K562 (cell line): ENCODE measurements at regions not wholly inside any gene's neighbourhood (a gene's known extent, or its start where the extent isn't known, plus 50 kb on each side); places are given as distances from the start of the nearest gene placed in this dataset.

Experiments used
- ATAC-seq: fragments of 200-7000 bp; cut with Tn5 transposase; 3 replicates; pipeline ENCODE4 v1.9.1; 2020; ENCODE audit warnings: moderate library complexity
- BruUV-seq: library from RNA; stranded (reverse); fragments of 400-500 nt; replicated peaks from 2 replicates; lab custom pipeline; 2021; lab: Mats Ljungman, UMichigan
- CTCF ChIA-PET: fragments of 300-600 bp; formaldehyde crosslinking; extraction: SDS; loops from one replicate; lab custom pipeline; 2021; ENCODE audit warnings: low intra/inter-chr PET ratio; lab: Yijun Ruan, JAX
- POLR2A ChIA-PET: fragments of 300-600, 350-650 bp; sonication (Branson Sonifier 250); formaldehyde crosslinking; extraction: SDS; loops from one replicate; lab custom pipeline; 2021; ENCODE audit warnings: antibody characterized with exemption, inconsistent platforms; lab: Yijun Ruan, JAX
- DNase-seq, 4 experiments: peaks; one replicate each; pipeline versions ENCODE4 v3.0.0 to v3.0.0-alpha.2; 2011 to 2018; ENCODE audit warnings: low spot score in 3 of 4, mixed read lengths in 3 of 4; ENCODE audit errors: extremely low read depth in 1 of 4
- FAIRE-seq: peaks from 2 replicates; lab custom pipeline; 2011; peaks lifted over from hg19 to GRCh38; lab: Jason Lieb, UNC
- H2AFZ ChIP-seq: 2 replicates; pipeline ENCODE4 v1.6.0; 2011; ENCODE audit warnings: low read depth, low read length, control low read depth, inconsistent platforms
- H3K27ac ChIP-seq: fragments of 200-600 bp; 3 replicates; pipeline ENCODE4 v1.8.0; 2011; ENCODE audit warnings: low read depth, mild to moderate bottlenecking, control low read depth, inconsistent platforms, low read length, moderate library complexity, mixed read lengths; ENCODE audit errors: extremely low read depth
- H3K27me3 ChIP-seq, 2 experiments: fragments of 300-600 bp in 1 of 2; 2 replicates in 1 of 2; 3 replicates in 1 of 2; pipeline versions ENCODE4 v1.6.0 to v1.8.0; 2011; ENCODE audit warnings: inconsistent platforms in 2 of 2, low read length in 2 of 2, mild to moderate bottlenecking in 1 of 2, mixed read lengths in 1 of 2, moderate library complexity in 1 of 2; ENCODE audit not compliant: control insufficient read depth in 2 of 2, insufficient read depth in 2 of 2
- H3K36me3 ChIP-seq: fragments of 300-600 bp; 3 replicates; pipeline ENCODE4 v1.8.0; 2011; ENCODE audit warnings: mild to moderate bottlenecking, low read length, inconsistent platforms; ENCODE audit not compliant: control insufficient read depth, insufficient read depth
- H3K4me1 ChIP-seq, 2 experiments: fragments of 200-600 bp in 1 of 2; replicated peaks in 1 of 2; 2 replicates in 1 of 2; 3 replicates in 1 of 2; pipeline versions ENCODE4 v1.5.1 to v1.8.0; 2011; ENCODE audit warnings: inconsistent platforms in 2 of 2, low read length in 2 of 2, mild to moderate bottlenecking in 1 of 2, mixed read lengths in 1 of 2, moderate library complexity in 1 of 2; ENCODE audit not compliant: control insufficient read depth in 2 of 2, insufficient read depth in 2 of 2
- H3K4me2 ChIP-seq: 2 replicates; pipeline ENCODE4 v1.6.1; 2011; ENCODE audit warnings: low read length, control low read depth, inconsistent platforms, mixed read lengths; ENCODE audit not compliant: insufficient read depth
- H3K4me3 ChIP-seq: fragments of 200-600 bp; sonication (generic), shearing (Covaris generic); 2 replicates; pipeline ENCODE4 v1.5.1; 2016; ENCODE audit warnings: control low read depth, inconsistent platforms
- H3K79me2 ChIP-seq: fragments of 200-600 bp; 3 replicates; pipeline ENCODE4 v1.8.0; 2011; ENCODE audit warnings: low read length, inconsistent platforms; ENCODE audit not compliant: control insufficient read depth, insufficient read depth
- H3K9ac ChIP-seq, 2 experiments: 2 replicates each; pipeline versions ENCODE4 v1.6.0 to v1.6.1; 2011; ENCODE audit warnings: low read depth in 2 of 2, low read length in 2 of 2, control low read depth in 1 of 2, inconsistent platforms in 1 of 2, mild to moderate bottlenecking in 1 of 2, mixed read lengths in 1 of 2; ENCODE audit not compliant: insufficient read depth in 1 of 2
- H3K9me1 ChIP-seq: one replicate; pipeline ENCODE4 v1.6.0; 2011; ENCODE audit warnings: inconsistent platforms, mild to moderate bottlenecking, low read length, moderate library complexity; ENCODE audit not compliant: control insufficient read depth, insufficient read depth
- H3K9me3 ChIP-seq: replicated peaks from 2 replicates; pipeline ENCODE4 v1.5.1; 2011; ENCODE audit warnings: low read depth, low read length, inconsistent platforms; ENCODE audit not compliant: control insufficient read depth, insufficient read depth
- H4K20me1 ChIP-seq: replicated peaks from 2 replicates; pipeline ENCODE4 v1.6.1; 2011; ENCODE audit warnings: low read length, inconsistent platforms, mixed read lengths; ENCODE audit not compliant: control insufficient read depth, insufficient read depth
- COPS2 ChIP-seq: fragments of 450-650 bp; conservative IDR thresholded peaks from 2 replicates; pipeline ENCODE4 v1.6.1; 2016; ENCODE audit warnings: mild to moderate bottlenecking, moderate library complexity
- HMGXB4 ChIP-seq: sonication (generic); formaldehyde crosslinking; IDR thresholded peaks from 2 replicates; pipeline ENCODE4 v1.8.1; 2023; ENCODE audit warnings: mild to moderate bottlenecking, missing genetic modification reagents
- MCM5 ChIP-seq: fragments of 450-650 bp; IDR thresholded peaks from 2 replicates; pipeline ENCODE4 v1.6.1; 2016; ENCODE audit warnings: low read depth
- POU5F1 ChIP-seq: fragments of 150-350 bp; IDR thresholded peaks from 2 replicates; pipeline ENCODE4 v1.6.1; 2014; ENCODE audit warnings: borderline replicate concordance, low read length, low read depth, mild to moderate bottlenecking; ENCODE audit not compliant: partially characterized antibody
- RAD21 ChIP-seq, 2 experiments: fragments of 250-450 bp in 1 of 2; fragments of 450-650 bp in 1 of 2; sonication (Bioruptor Pico) in 1 of 2; formaldehyde crosslinking in 1 of 2; IDR thresholded peaks in 1 of 2; conservative IDR thresholded peaks in 1 of 2; 2 replicates each; pipeline versions ENCODE4 v1.4.0 to v1.8.0; 2020 to 2022; ENCODE audit warnings: mild to moderate bottlenecking in 2 of 2, moderate library complexity in 1 of 2
- SOX6 ChIP-seq: fragments of 450-650 bp; IDR thresholded peaks from 2 replicates; pipeline ENCODE4 v1.6.1; 2014; ENCODE audit warnings: mild to moderate bottlenecking
- TEAD4 ChIP-seq, 2 experiments: sonication (generic) in 1 of 2; formaldehyde crosslinking in 1 of 2; IDR thresholded peaks; 2 replicates each; pipeline versions ENCODE4 v1.6.1 to v1.8.0; 2012 to 2022; ENCODE audit warnings: borderline replicate concordance in 1 of 2, inconsistent platforms in 1 of 2, low read length in 1 of 2, mild to moderate bottlenecking in 1 of 2, missing genetic modification reagents in 1 of 2
- TOE1 ChIP-seq, 2 experiments: fragments of 450-650 bp in 1 of 2; sonication (generic) in 1 of 2; formaldehyde crosslinking in 1 of 2; IDR thresholded peaks; 2 replicates each; pipeline versions ENCODE4 v1.7.1 to v1.8.0; 2016 to 2022; ENCODE audit warnings: borderline replicate concordance in 2 of 2, mild to moderate bottlenecking in 2 of 2, antibody characterized with exemption in 1 of 2, inconsistent platforms in 1 of 2, low read depth in 1 of 2, missing genetic modification reagents in 1 of 2, moderate library complexity in 1 of 2
- ZBTB17 ChIP-seq: fragments of 450-650 bp; formaldehyde crosslinking; IDR thresholded peaks from 2 replicates; pipeline ENCODE4 v1.4.0; 2020; ENCODE audit warnings: mild to moderate bottlenecking
- ZC3H4 ChIP-seq: sonication (generic); formaldehyde crosslinking; IDR thresholded peaks from 2 replicates; pipeline ENCODE4 v1.9.0; 2021; ENCODE audit warnings: missing genetic modification reagents, borderline replicate concordance
- ZNF143 ChIP-seq: sonication (generic); formaldehyde crosslinking; IDR thresholded peaks from 2 replicates; pipeline ENCODE4 v1.9.0; 2022; ENCODE audit warnings: mild to moderate bottlenecking, missing genetic modification reagents
- ZNF277 ChIP-seq: fragments of 250-450 bp; sonication (Bioruptor Pico); IDR thresholded peaks from 2 replicates; pipeline ENCODE4 v1.8.0; 2022; ENCODE audit warnings: inconsistent platforms, mild to moderate bottlenecking, moderate library complexity, borderline replicate concordance
- ZNF347 ChIP-seq: fragments of 450-650 bp; formaldehyde crosslinking; IDR thresholded peaks from 2 replicates; pipeline ENCODE4 v1.4.0; 2020; ENCODE audit warnings: low read depth, mild to moderate bottlenecking, moderate library complexity
- ZNF408 ChIP-seq: fragments of 250-450 bp; sonication (Bioruptor Pico); IDR thresholded peaks from 2 replicates; pipeline ENCODE4 v1.4.0; 2020; ENCODE audit warnings: low read depth, mild to moderate bottlenecking, moderate library complexity
- WGBS: fragments of 100-300 bp; shearing (Covaris generic); methylation state at CpG from one replicate; pipeline ENCODE4 v1.1.6; 2016; ENCODE audit warnings: low coverage, mixed read lengths; ENCODE audit not compliant: insufficient coverage; ENCODE audit errors: missing lambda C conversion rate; 5-methylcytosine and 5-hydroxymethylcytosine counted together
- in situ Hi-C: fragments of 300-500 bp; cut with MboI; formaldehyde crosslinking; loops from 4 replicates; pipeline ENCODE4 v1.15.0; 2018; ENCODE audit warnings: inconsistent platforms, mixed read lengths
- intact Hi-C: fragments of 100-400 bp; cut with micrococcal nuclease; formaldehyde crosslinking; loops from 2 replicates; pipeline ENCODE4 v1.14.2; 2022

GRCh38 chr11:103730131-103730940 is 306.1 kb upstream of the DDI1 start (continued):
- no peak for TF ChIP-seq TEAD4 (IDR thresholded peaks at IDR 0.05; ENCODE audit: low read length)
- no peak for TF ChIP-seq TEAD4 (CRISPR knock-in tag; IDR thresholded peaks at IDR 0.05; ENCODE audit: borderline replicate concordance)
- TF ChIP-seq ZNF408 (CRISPR knock-in tag) = no peak
- no peak for TF ChIP-seq POU5F1

DNA sequence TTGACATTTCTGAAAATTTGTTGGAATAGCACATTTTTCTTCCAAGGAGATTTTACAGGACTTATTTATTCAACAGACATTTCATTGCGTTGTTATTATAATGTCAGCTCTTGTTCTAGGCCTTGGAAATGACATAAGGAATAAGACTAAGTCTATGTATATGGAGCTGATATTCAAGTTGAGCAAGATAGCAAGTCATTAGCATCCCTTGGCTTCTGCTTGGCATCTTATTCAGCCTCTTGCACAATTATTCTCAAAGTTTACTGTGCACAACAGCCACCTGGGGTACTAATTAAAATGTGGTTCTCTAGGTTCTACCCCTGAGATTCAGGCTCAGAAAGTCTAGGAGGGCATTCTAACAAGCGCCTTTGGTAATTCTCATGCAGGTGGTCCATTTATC is 304.8 kb upstream of the DDI1 start:
- ATAC-seq = no peak
- H3K4me2 ChIP-seq = no peak overlapping the region
- no peaks in the 10 kb centered on the region for H3K27me3 ChIP-seq
- H3K4me1 ChIP-seq = no peaks in the 10 kb centered on the region
- no peak overlapping the region for H3K9ac ChIP-seq
- no peaks in the 10 kb centered on the region for H3K79me2 ChIP-seq
- no peak for FAIRE-seq
- in situ Hi-C loops (no loop called here), intact Hi-C loops (no loop called here)
- H3K9me1 ChIP-seq = no peaks in the 10 kb centered on the region
- H3K4me3 ChIP-seq = no peak overlapping the region
- no peak overlapping the region for H3K27ac ChIP-seq
- CTCF ChIA-PET = no interaction called here
- DNase-seq = no peak
- no peaks in the 10 kb centered on the region for H4K20me1 ChIP-seq
- POLR2A ChIA-PET = no interaction called here
- H2AFZ ChIP-seq = no peak overlapping the region
- BruUV-seq = no TSS peak
- 5% methylated on average over 2 of the region's 2 CpGs for WGBS
- no peaks in the 10 kb centered on the region for H3K9me3 ChIP-seq
- H3K36me3 ChIP-seq = no peaks in the 10 kb centered on the region
- TF ChIP-seq SOX6 = no peak
- TF ChIP-seq HMGXB4 = no peak
- no peak for TF ChIP-seq COPS2
- no peak for TF ChIP-seq MCM5
- TF ChIP-seq ZNF347 (CRISPR knock-in tag) = no peak
- TF ChIP-seq ZNF143 (CRISPR knock-in tag) = no peak
- TF ChIP-seq TOE1 (IDR thresholded peaks at IDR 0.05; ENCODE audit: borderline replicate concordance) = no peak
- no peak for TF ChIP-seq TOE1 (CRISPR knock-in tag; IDR thresholded peaks at IDR 0.05; ENCODE audit: borderline replicate concordance, low read depth)
- no peak for TF ChIP-seq RAD21 (CRISPR knock-in tag; conservative IDR thresholded peaks at IDR 0.05 in 1 of 2, IDR thresholded peaks at IDR 0.05 in 1 of 2)
- no peak for TF ChIP-seq ZNF277 (CRISPR knock-in tag)
- TF ChIP-seq ZC3H4 = no peak
- no peak for TF ChIP-seq ZBTB17 (CRISPR knock-in tag)
